ENCODE measurements at regions not wholly inside any gene's neighbourhood (a gene's known extent, or its start where the extent isn't known, plus 50 kb on each side); places are given as distances from the start of the nearest gene placed in this dataset.

GRCh38 chr21:27251752-27252151 lies 284.9 kb upstream of the ADAMTS5 start:
- DNase-seq, result no peak

GRCh38 chr21:27250366-27250765 lies 283.5 kb upstream of the ADAMTS5 start:
- no peak for DNase-seq

DNA sequence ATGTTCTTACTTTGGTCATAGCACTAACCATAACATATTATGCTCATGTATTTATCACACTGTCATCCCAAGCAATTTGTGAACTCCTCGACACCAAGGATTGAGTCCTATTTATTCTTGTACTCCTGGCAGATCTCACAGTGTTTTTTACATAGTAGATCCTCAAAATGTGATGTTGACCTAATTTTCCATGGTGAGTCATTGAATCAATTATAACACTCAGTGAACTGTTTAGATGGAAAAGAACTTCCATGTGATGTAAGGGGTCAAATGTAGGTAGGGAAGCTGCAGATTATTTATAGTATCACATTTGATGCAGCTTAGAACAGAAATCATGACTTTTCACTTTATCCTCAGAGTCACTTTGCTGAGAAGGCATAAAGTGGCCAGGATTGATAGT lies 281.9 kb upstream of the ADAMTS5 start:
- no peak for DNase-seq

- no peak for DNase-seq
Observed at GRCh38 chr21:27246741-27247140, 279.9 kb upstream of the ADAMTS5 start.

GRCh38 chr21:27244776-27245175 lies 277.9 kb upstream of the ADAMTS5 start:
- DNase-seq, result no peak

DNA sequence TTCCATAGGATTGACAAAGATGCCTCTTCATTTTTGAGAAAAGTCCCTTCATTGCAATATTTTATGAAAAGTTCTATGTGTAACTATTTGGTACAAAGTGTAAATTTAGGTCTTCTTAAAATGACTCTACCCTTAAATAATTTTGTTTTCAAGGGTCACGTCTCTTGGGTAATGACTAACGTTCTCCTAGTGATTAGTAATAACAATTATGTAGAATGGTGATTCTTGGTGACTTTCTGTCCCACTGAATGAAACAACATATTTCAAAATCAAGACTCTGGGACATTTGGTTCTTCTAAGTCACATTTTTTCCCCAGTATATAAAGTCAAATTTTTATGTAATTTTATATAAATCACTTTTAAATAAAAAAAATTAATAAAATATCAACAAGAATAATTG lies 277.5 kb upstream of the ADAMTS5 start:
- DNase-seq, result no peak

- DNase-seq, result no peak
Observed at GRCh38 chr21:27240839-27241238, 274.0 kb upstream of the ADAMTS5 start.

DNA sequence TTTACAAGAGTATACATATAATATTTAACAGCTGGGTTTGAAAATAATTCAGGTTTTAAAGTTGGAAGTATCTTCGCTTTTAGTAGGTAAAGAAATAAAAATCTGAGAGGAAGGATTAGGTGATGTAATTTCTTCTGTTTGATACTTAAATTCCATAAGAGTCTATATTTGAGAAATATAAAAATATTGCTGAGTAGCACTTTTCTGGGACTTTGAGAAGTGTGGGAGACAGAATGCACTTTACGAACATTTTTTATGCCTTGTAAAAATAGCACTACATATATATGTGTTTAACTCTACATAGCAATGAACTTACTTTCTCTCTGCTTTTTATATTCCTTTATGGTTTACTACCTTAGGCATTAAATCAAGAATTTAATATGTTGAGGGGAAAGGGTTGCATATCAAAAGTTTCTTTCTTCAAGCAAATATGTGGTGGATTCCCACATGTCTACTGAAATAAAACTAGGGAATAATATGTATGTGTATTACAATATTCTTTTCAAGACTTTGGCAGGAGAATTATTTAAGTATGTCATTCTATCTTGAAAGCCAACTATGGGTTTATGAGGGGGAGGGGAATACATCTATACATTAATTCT lies 266.7 kb upstream of the ADAMTS5 start:
- DNase-seq, result no peak

- no peak for DNase-seq
Observed at GRCh38 chr21:27225940-27226339, 259.1 kb upstream of the ADAMTS5 start.

- no peak for DNase-seq
Observed at GRCh38 chr21:27225151-27225550, 258.3 kb upstream of the ADAMTS5 start.

DNA sequence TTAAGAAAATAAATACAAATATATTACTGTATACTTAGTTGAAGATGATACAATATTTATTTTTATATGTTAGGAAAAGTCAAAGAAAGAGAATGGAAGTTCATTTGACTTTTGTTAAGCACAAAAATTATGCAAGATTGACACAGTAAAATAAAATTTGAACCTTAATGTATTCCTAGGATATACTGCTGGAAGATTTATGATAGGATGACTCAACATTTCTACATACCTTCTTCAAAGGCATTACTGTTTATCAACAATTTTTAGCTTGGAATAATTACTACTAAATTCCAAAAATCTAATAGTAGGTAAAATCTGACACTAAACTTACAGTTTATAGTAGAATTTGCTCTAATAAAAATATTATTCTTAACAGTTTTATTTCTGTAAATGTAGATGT lies 257.3 kb upstream of the ADAMTS5 start:
- DNase-seq, result no peak

DNA sequence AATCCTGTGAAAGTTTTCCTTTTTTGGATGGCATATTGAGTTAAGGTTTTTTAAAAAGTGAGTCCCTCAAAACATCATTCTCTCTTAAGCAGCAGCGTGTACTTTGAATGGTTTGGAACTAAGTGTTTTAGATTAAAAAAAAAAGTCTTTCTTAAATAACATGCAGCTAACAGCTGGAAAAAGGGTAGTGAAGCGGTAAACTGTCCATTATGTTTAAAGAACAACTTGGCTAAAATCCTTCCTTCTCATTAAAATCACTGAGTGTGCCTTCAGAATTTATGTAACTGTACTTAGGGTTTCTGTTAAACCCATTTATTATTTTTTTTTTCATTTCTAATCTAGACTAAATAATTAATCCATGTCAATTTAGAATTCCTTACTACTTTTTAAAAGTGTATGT lies 254.2 kb upstream of the ADAMTS5 start:
- no peak for DNase-seq

- DNase-seq, result no peak
Observed at GRCh38 chr21:27220416-27220815, 253.5 kb upstream of the ADAMTS5 start.

DNA sequence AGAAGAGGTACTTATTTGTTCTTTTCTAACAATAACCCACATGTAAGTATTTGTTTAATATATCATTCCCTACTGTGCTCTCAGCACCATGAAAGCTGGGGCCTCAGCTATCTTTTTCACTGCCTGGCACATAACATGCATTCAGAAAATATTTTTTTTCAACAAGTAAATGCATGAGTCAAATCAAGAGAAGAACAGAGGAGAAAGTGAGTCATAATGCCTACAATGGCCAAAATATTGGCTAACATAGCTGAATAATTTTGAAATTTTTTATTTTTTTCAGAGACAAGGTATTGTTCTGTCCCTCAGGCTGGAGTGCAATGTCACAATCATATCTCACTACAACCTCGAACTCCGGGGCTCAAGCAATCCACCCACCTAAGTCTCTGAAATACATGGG lies 252.2 kb upstream of the ADAMTS5 start:
- DNase-seq, result no peak

DNA sequence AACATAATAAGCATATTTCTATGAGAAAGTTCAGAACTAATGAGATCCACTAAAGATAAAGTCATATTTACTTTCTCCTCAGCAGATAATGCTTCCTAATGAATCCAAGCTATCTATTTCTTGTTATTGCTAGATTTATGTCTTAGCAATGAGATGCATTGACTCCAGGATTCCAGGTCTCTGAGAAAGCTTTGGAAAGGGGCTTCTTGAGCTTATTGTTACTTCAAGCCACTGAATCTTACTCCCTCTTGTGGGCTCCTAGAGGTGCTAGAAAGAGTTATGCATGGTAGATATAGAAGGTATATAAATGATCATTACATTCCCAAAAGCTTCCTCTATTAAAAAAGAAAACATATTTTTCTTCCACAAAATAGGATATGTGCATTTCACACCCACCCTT lies 246.4 kb upstream of the ADAMTS5 start:
- DNase-seq, result no peak

DNA sequence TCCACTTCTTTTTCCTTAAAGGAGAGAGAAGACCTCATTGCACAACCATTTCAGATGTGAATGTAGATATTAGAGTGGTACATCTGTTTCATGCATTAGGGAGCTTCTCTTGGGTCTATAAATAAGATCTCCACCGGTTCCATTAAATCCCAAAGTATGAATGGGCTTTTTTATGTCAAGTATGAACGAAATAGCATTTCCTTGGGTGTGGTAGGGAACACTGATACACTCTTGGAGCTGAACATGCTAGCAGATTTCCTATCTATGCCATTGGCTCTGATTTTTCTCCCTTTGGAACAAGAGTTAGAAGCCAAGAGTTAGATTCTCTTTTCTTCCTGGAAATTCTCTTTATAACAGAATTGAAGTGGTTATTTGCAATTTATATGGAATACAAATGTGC lies 245.6 kb upstream of the ADAMTS5 start:
- DNase-seq, result no peak

GRCh38 chr21:27209546-27209945 lies 242.7 kb upstream of the ADAMTS5 start:
- no peak for DNase-seq

DNA sequence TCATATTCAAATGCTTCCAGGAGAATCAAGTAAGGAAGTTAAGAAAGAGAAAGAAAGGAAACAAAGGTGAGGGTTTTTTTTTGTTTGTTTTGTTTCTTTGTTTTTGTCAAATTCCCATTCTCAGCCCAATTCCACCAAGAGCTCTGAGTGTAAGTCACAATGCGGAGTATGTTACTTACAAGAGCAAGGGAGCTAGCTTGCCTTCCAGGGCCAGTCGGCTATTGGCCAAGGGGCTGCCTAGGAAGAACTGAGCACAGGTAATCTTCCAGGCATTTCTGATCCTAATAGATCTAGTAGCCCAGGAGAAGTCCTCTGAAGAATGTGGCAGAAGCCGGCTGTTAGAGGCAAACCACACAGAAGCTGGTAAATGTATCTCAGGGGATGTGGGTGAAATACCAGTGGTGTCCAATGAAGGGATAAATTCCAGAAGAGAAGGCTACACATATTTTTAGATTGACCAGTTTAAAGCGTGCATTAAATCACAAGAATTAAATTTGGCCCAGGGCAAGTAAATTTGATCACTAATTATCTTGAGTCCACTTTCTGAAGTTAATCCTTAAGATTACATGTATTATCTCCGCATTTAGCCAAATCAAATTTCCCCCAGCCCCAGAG lies 239.6 kb upstream of the ADAMTS5 start:
- DNase-seq, result no peak

- DNase-seq, result no peak
Observed at GRCh38 chr21:27202301-27202700, 235.4 kb upstream of the ADAMTS5 start.

DNA sequence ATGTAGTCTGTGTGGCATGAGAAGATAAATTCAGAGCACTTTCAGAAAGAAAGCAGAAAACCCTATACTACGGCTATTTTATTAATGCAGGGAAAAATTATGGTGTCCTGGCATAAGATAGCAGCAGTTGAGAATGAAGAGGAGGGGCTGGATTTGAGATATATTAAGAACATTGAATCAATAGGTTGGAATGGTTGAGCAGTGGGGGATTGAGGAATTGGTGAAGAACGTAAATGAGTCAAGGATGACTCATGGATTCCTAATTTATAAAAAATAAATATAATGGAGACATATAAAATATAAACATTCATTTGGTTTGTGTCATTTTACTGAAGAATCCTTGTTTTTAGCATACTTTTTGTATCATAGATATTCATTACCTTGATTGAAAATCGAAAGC lies 234.3 kb upstream of the ADAMTS5 start:
- DNase-seq, result no peak

DNA sequence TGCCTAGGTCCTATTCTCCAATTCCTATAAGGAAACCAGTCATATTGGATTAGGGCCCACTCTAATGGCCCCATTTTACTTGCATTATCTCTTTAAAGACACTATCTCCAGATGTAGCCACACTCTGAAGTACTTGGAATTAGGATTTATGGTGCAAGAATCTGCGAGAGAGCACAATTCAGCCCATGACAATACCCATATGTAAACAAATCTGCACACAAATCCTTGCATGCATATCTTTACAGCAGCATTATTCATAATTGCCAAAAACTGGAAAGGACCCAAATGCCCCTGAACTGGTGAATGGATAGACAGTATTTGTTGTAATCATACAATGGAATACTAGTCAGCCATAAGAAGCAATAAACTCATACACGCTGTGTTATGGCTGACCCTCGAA lies 229.8 kb upstream of the ADAMTS5 start:
- no peak for DNase-seq

- DNase-seq, result no peak
Observed at GRCh38 chr21:27192281-27192949, 225.5 kb upstream of the ADAMTS5 start.

GRCh38 chr21:27190601-27191000 lies 223.7 kb upstream of the ADAMTS5 start:
- no peak for DNase-seq

DNA sequence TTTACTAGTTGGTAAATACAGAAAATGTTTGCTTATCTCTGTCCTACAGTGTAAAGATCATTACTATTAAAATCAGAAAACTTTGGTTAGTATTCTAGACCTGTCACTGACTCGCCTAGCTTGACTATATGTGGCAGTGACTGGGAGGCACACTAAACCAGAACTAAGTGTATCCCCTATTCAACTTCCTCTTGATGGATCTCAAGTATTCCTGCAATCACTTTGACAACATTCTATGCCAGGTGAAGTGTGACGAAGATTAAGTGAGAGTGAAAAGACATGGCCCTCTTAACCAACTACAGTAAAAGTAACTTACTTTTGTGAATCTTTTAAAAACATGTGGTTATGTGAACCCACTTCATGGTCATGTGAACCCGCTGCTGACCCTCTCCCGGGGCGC lies 223.0 kb upstream of the ADAMTS5 start:
- DNase-seq, result no peak

- no peak for DNase-seq
Observed at GRCh38 chr21:27173053-27173452, 206.2 kb upstream of the ADAMTS5 start.

Data from activated CD4-positive, alpha-beta T cell treated with anti-CD3 and anti-CD28 coated beads, Interleukin-2, amount 50 U/mL, for 4 hours (primary cell).